Tibial nerve (tissue), 4 donors: ENCODE measurements at regions not wholly inside any gene's neighbourhood (a gene's known extent, or its start where the extent isn't known, plus 50 kb on each side); places are given as distances from the start of the nearest gene placed in this dataset.

ENCODE experiments used
- DNase-seq, 2 donors: peaks; one replicate each; pipeline ENCODE4 v3.0.0-alpha.2; 2019; ENCODE audit warnings: low spot score in 2 of 2
- H3K27ac ChIP-seq, 4 donors: fragments of 200-600 bp; sonication (generic) in 3 of 4; one replicate each; pipeline ENCODE4 v1.5.1; 2017 to 2019; ENCODE audit warnings: mild to moderate bottlenecking in 1 of 4
- H3K27me3 ChIP-seq, 2 donors: fragments of 200-600 bp; sonication (generic) in 1 of 2; one replicate each; pipeline versions ENCODE4 v1.5.1 to v1.6.0; 2017 to 2019
- H3K36me3 ChIP-seq, 3 donors: fragments of 200-600 bp; sonication (generic); one replicate each; pipeline ENCODE4 v1.5.1; 2018 to 2019
- H3K4me1 ChIP-seq, 4 donors: fragments of 200-600 bp; sonication (generic) in 3 of 4; one replicate each; pipeline ENCODE4 v1.5.1; 2017 to 2019
- H3K4me3 ChIP-seq, 4 donors: fragments of 200-600 bp; sonication (generic) in 3 of 4; one replicate each; pipeline ENCODE4 v1.5.1; 2017 to 2019; ENCODE audit warnings: mild to moderate bottlenecking in 1 of 4, moderate library complexity in 1 of 4
- H3K9me3 ChIP-seq, 4 donors: fragments of 200-600 bp; sonication (generic) in 3 of 4; one replicate each; pipeline ENCODE4 v1.5.1; 2017 to 2019
- CTCF ChIP-seq, 5 experiments: fragments of 200-600 bp in 3 of 5; fragments of 450-650 bp in 2 of 5; sonication (generic) in 3 of 5; IDR thresholded peaks; one replicate each; pipeline ENCODE4 v1.5.1; 2016 to 2019; ENCODE audit warnings: antibody characterized with exemption in 5 of 5, mild to moderate bottlenecking in 3 of 5, moderate library complexity in 2 of 5
- EP300 ChIP-seq, 2 donors: sonication (generic); formaldehyde crosslinking; IDR thresholded peaks; one replicate each; pipeline ENCODE4 v1.6.1; 2017; ENCODE audit warnings: antibody characterized with exemption in 2 of 2, mild to moderate bottlenecking in 1 of 2
- POLR2A ChIP-seq, 2 donors: fragments of 450-650 bp; IDR thresholded peaks; one replicate each; pipeline ENCODE4 v1.6.1; 2017; ENCODE audit warnings: antibody characterized with exemption in 2 of 2, mild to moderate bottlenecking in 2 of 2, moderate library complexity in 2 of 2
- WGBS, 2 donors: methylation state at CpG; one replicate each; pipeline ENCODE4 v1.1.5; 2018; 5-methylcytosine and 5-hydroxymethylcytosine counted together

DNA sequence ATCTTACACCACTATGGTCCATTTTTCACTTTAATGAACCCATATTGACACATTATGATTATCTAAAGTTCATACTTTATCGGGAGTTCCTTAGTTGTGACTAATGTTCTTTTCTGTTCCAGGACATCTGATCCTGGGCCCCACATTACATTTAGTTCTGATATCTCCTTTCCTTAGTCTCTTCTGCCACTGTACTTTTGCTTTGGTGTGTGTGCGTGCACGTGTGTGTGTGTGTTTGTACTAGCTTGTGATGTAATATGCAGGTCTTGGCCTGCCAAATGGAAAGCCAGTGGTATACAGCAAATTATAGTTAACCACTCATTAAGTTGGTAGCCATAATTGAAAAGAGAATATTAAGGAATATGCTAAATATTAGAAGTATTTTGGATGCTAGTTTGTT, 88.0 kb downstream of the CDC42EP3 start:
- H3K36me3 ChIP-seq = no peaks in the 10 kb centered on the region
- peaks cover 0 to 51% (median 37%) of the 10 kb centered on the region in 4 donors for H3K4me1 ChIP-seq
- no peaks in the 10 kb centered on the region for H3K9me3 ChIP-seq
- no peak overlapping the region for H3K4me3 ChIP-seq
- DNase-seq = no peak
- H3K27me3 ChIP-seq = no peaks in the 10 kb centered on the region
- TF ChIP-seq CTCF (IDR thresholded peaks at IDR 0.05) = no peak
- no peak for TF ChIP-seq EP300 (IDR thresholded peaks at IDR 0.05)
- no peak for TF ChIP-seq POLR2A (IDR thresholded peaks at IDR 0.05)
- peak overlapping the region in 1 of 4 donors; percentile 42 for H3K27ac ChIP-seq
- WGBS, 2 donors = 80 to 85% methylated on average over 3 of the region's 3 CpGs

DNA sequence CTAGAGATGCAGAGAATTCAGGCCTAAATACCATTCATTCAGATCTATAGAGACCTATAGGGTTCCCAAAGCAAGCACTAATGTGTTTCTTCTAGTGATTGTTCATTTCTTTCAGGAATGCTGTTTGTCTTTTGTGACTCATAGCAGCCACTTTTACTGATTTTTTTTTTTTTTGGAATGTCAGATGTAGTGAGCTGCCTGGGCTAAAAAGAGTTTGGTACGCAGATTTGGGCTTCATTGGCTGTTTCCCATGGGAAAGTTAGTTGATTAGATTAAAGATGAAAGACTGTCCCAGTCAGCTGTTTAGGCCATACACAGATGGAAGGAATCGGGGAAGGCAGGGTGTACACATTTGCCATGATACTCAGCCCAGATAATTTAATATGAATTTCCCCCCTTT, 87.6 kb downstream of the CDC42EP3 start:
- 67 to 79% methylated on average over 2 of the region's 2 CpGs for WGBS, 2 donors
- Histone ChIP-seq H3K4me1 (peaks cover 0 to 51% (median 37%) of the 10 kb centered on the region in 4 donors), H3K36me3 (no peaks in the 10 kb centered on the region)

GRCh38 chr2:37585295-37585908, 86.0 kb downstream of the CDC42EP3 start:
- Histone ChIP-seq H3K4me3 (no peak overlapping the region), H3K27me3 (no peaks in the 10 kb centered on the region), H3K36me3 (no peaks in the 10 kb centered on the region), H3K9me3 (no peaks in the 10 kb centered on the region), H3K27ac (peak overlapping the region in 3 of 4 donors; percentile 57 to 84 (median 82)), H3K4me1 (peaks cover 0 to 62% (median 39%) of the 10 kb centered on the region in 4 donors)
- no peak for DNase-seq
- no peak for TF ChIP-seq POLR2A (IDR thresholded peaks at IDR 0.05)
- no peak for TF ChIP-seq EP300 (IDR thresholded peaks at IDR 0.05)
- no peak for TF ChIP-seq CTCF (IDR thresholded peaks at IDR 0.05)
- 57 to 60% methylated on average over 5 of the region's 5 CpGs for WGBS, 2 donors

More for the DNA sequence above, 87.6 kb downstream of the CDC42EP3 start:
- TF ChIP-seq POLR2A (IDR thresholded peaks at IDR 0.05) (no peak), CTCF (IDR thresholded peaks at IDR 0.05) (no peak), EP300 (IDR thresholded peaks at IDR 0.05) (no peak)
- Histone ChIP-seq H3K27ac (peak overlapping the region in 2 of 4 donors; percentile 1 to 42), H3K9me3 (no peaks in the 10 kb centered on the region), H3K27me3 (no peaks in the 10 kb centered on the region), H3K4me3 (no peak overlapping the region)
- DNase-seq = no peak

DNA sequence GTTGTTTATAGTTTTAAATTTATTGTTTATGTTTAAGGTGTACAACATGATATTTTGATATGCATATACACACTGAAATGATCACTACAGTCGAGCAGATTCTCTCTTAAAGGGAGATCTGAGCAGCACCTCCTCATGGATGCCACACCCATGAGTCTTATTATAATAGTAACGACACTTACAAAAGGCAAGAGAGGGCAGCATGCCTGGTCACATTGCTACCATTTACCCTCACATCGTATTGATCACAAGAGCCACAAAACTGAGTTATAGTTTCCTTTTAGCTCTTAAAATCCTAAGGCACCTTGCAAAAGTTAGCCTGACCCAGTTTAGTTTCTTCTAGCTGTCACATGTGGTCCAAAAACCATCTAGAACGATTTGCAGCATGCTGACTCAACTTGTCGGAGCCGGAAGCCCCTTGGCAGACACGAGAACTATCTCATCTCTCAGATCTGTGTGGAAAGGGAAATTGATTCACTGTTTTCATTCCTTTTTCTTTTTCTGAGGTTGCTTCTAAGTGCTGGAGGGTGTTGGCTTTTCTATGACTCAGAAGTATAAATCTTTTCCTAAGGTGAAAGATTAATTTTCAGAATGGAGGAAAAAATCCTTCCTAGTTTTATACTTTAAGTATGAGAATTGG, 85.3 kb downstream of the CDC42EP3 start:
- peak in 1 of 2 donors; percentile 86 for TF ChIP-seq EP300 (IDR thresholded peaks at IDR 0.05)
- no peak for TF ChIP-seq POLR2A (IDR thresholded peaks at IDR 0.05)
- Histone ChIP-seq H3K27me3 (no peaks in the 10 kb centered on the region), H3K27ac (peak overlapping the region in 3 of 4 donors; percentile 57 to 84 (median 82)), H3K36me3 (no peaks in the 10 kb centered on the region), H3K4me3 (no peak overlapping the region), H3K9me3 (no peaks in the 10 kb centered on the region), H3K4me1 (peaks cover 0 to 69% (median 42%) of the 10 kb centered on the region in 4 donors)
- peak in 1 of 2 donors; percentile 59 for DNase-seq
- WGBS, 2 donors = 34 to 36% methylated on average over 7 of the region's 7 CpGs

GRCh38 chr2:37586663-37587317, 84.7 kb downstream of the CDC42EP3 start:
- Histone ChIP-seq H3K4me1 (peaks cover 0 to 75% (median 42%) of the 10 kb centered on the region in 4 donors), H3K27ac (peak overlapping the region in 3 of 4 donors; percentile 57 to 84 (median 82)), H3K9me3 (no peaks in the 10 kb centered on the region), H3K27me3 (no peaks in the 10 kb centered on the region), H3K4me3 (no peak overlapping the region), H3K36me3 (no peaks in the 10 kb centered on the region)
- WGBS, 2 donors = 67 to 69% methylated on average over 3 of the region's 3 CpGs
- no peak for DNase-seq
- TF ChIP-seq EP300 (IDR thresholded peaks at IDR 0.05) = no peak

DNA sequence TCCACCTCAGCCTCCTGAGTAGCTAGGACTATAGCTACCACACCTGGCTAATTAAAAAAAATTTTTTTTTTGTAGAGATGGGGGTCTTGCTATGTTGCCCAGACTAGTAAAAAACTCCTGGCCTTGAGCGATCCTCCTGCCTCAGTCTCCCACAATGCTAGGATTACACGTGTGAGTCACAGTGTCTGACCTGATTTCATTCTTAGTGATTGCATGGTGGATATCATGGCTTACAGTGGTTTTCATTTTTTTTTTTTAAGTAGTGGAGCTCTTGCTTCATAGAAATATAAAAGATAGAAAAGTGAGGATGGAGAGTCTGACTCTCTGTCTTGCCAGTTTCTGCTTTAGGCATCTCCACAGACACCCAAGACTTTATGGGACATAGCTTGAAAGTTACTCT, 83.6 kb downstream of the CDC42EP3 start:
- no peaks in the 10 kb centered on the region for H3K9me3 ChIP-seq
- no peak for TF ChIP-seq CTCF (IDR thresholded peaks at IDR 0.05)
- no peak for TF ChIP-seq EP300 (IDR thresholded peaks at IDR 0.05)
- TF ChIP-seq POLR2A (IDR thresholded peaks at IDR 0.05) = no peak
- H3K4me3 ChIP-seq = no peak overlapping the region
- H3K4me1 ChIP-seq = peaks cover 0 to 75% (median 40%) of the 10 kb centered on the region in 4 donors
- H3K27me3 ChIP-seq = no peaks in the 10 kb centered on the region
- no peaks in the 10 kb centered on the region for H3K36me3 ChIP-seq
- DNase-seq = no peak
- 91 to 92% methylated on average over 2 of the region's 2 CpGs for WGBS, 2 donors
- peak overlapping the region in 2 of 4 donors; percentile 82 to 84 for H3K27ac ChIP-seq
